KMS-11 (cell line): ENCODE measurements at regions not wholly inside any gene's neighbourhood (a gene's known extent, or its start where the extent isn't known, plus 50 kb on each side); places are given as distances from the start of the nearest gene placed in this dataset.

Experiments
- H2AFZ ChIP-seq: fragments of 200-600 bp; sonication (generic); 2 replicates; pipeline ENCODE4 v1.6.1; 2016; ENCODE audit warnings: antibody characterized with exemption, mixed run types, low read depth
- H3K27ac ChIP-seq: fragments of 200-600 bp; sonication (generic); 2 replicates; pipeline ENCODE4 v1.6.1; 2016; ENCODE audit warnings: mild to moderate bottlenecking, mixed run types
- H3K27me3 ChIP-seq: fragments of 200-600 bp; sonication (generic); 2 replicates; pipeline ENCODE4 v1.6.1; 2017; ENCODE audit warnings: mild to moderate bottlenecking, low read depth, mixed run types, moderate library complexity; ENCODE audit not compliant: insufficient read depth
- H3K36me3 ChIP-seq: fragments of 200-600 bp; sonication (generic); 2 replicates; pipeline ENCODE4 v1.6.1; 2017; ENCODE audit warnings: mild to moderate bottlenecking, mixed run types; ENCODE audit not compliant: insufficient read depth
- H3K4me1 ChIP-seq: fragments of 200-600 bp; sonication (generic); 2 replicates; pipeline ENCODE4 v1.6.1; 2016; ENCODE audit warnings: mild to moderate bottlenecking, low read depth, mixed run types; ENCODE audit not compliant: poor library complexity, severe bottlenecking
- H3K4me2 ChIP-seq: fragments of 200-600 bp; sonication (generic); 2 replicates; pipeline ENCODE4 v1.7.0; 2016; ENCODE audit warnings: mild to moderate bottlenecking, mixed run types
- H3K4me3 ChIP-seq: fragments of 200-600 bp; sonication (generic); IDR thresholded peaks from 2 replicates; pipeline ENCODE4 v1.6.1; 2017; ENCODE audit warnings: low read depth, low read length, mixed read lengths; ENCODE audit not compliant: insufficient read depth
- H3K79me2 ChIP-seq: fragments of 200-600 bp; sonication (generic); 2 replicates; pipeline ENCODE4 v1.6.1; 2016; ENCODE audit warnings: low read depth, mixed run types; ENCODE audit not compliant: insufficient read depth
- H3K9ac ChIP-seq: fragments of 200-600 bp; sonication (generic); 2 replicates; pipeline ENCODE4 v1.6.1; 2016; ENCODE audit warnings: mild to moderate bottlenecking, mixed run types
- H4K20me1 ChIP-seq: fragments of 200-600 bp; sonication (generic); 2 replicates; pipeline ENCODE4 v1.6.1; 2016; ENCODE audit warnings: mild to moderate bottlenecking, mixed run types; ENCODE audit not compliant: insufficient read depth
- TF ChIP-seq, protein P1 (sequence below): fragments of 200-600 bp; sonication (generic); conservative IDR thresholded peaks from 2 replicates; pipeline ENCODE4 v1.6.1; 2017; ENCODE audit warnings: low read depth, mild to moderate bottlenecking, antibody characterized with exemption, low read length, moderate library complexity, mixed read lengths

DNA sequence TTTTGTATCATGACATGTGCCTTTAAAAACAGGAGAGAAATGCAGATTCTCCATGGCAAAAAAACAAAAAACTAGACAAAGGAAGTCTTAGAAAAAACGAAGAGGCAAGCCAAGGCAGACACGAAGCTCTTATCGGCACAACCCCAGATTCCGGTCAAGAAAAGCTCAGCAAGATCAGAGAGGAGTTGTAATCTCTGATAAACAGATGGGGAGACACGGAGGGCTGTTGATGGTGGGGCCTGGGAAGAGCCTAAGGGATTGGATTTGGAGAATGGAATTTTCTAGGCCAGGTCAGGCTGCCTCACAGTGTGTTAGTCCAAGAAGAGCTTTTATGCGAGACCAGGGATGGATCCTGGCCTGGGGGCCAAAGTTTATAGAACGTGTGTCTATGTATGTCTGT is 96.2 kb upstream of the AKT3 start:
- Histone ChIP-seq H3K4me1 (no peaks in the 10 kb centered on the region), H3K4me3 (no peak overlapping the region), H2AFZ (no peak overlapping the region), H4K20me1 (no peaks in the 10 kb centered on the region), H3K27me3 (no peaks in the 10 kb centered on the region), H3K79me2 (no peaks in the 10 kb centered on the region), H3K4me2 (no peak overlapping the region), H3K36me3 (no peaks in the 10 kb centered on the region), H3K27ac (no peak overlapping the region), H3K9ac (no peak overlapping the region)
- TF ChIP-seq, protein P1, sequence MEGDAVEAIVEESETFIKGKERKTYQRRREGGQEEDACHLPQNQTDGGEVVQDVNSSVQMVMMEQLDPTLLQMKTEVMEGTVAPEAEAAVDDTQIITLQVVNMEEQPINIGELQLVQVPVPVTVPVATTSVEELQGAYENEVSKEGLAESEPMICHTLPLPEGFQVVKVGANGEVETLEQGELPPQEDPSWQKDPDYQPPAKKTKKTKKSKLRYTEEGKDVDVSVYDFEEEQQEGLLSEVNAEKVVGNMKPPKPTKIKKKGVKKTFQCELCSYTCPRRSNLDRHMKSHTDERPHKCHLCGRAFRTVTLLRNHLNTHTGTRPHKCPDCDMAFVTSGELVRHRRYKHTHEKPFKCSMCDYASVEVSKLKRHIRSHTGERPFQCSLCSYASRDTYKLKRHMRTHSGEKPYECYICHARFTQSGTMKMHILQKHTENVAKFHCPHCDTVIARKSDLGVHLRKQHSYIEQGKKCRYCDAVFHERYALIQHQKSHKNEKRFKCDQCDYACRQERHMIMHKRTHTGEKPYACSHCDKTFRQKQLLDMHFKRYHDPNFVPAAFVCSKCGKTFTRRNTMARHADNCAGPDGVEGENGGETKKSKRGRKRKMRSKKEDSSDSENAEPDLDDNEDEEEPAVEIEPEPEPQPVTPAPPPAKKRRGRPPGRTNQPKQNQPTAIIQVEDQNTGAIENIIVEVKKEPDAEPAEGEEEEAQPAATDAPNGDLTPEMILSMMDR = no peak

DNA sequence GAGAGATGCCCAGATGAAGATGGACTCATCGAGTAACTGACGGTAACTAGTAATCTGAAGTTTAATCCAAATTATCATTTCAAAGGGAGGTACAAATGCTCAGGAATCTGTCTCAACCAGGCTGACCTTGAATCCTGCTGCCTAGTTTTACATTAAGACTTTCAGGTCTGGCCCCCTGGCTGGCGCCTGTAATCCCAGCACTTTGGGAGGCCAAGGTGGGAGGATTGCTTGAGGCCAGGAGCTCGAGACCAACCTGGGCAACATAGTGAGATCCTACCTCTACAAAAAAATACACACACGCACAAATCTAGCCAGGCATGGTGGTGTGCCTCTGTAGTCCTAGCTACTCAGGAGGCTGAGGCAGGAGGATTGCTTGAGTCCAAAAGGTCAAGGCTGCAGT is 95.7 kb upstream of the AKT3 start:
- Histone ChIP-seq H3K9ac (no peak overlapping the region), H3K4me3 (no peak overlapping the region), H3K27me3 (no peaks in the 10 kb centered on the region), H3K4me2 (no peak overlapping the region), H4K20me1 (no peaks in the 10 kb centered on the region), H3K79me2 (no peaks in the 10 kb centered on the region), H3K4me1 (no peaks in the 10 kb centered on the region), H2AFZ (no peak overlapping the region), H3K27ac (no peak overlapping the region), H3K36me3 (no peaks in the 10 kb centered on the region)
- TF ChIP-seq, protein P1 = no peak

DNA sequence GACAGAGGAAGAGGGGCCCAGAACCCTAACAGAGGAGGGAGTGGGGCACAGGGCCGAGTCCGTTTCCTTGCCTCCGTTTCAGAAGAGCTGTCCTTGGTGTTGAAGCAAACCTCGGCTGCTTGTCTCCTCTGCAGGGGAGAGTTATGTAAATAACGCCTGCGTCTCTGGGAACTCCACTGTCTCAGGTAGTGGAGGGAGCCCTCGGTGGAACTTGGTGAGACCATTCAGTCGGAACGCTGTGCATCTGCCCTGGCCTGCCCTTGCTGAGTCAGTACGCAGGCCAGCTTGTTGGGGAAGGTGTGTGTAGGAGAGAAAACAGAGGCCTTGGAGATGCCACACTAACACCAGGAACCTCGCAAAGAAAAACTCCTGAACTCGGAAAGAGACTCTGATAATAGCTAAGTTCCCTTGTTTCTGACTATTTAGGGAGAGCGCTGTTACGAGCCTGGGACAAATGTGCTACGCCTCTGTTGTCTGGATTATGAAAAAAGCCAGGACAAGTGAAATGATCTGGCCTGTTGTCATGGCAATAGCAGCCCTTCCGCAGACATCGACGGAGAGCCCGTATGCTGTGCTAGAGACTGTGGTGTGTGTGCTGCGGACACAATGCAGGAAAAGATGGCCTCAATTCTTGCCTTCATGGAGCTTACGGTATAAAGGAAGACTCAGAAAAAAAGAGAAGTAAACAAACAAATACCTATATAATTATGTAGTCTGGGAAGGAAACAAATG is 94.6 kb upstream of the AKT3 start:
- Histone ChIP-seq H3K4me1 (no peaks in the 10 kb centered on the region), H3K9ac (no peak overlapping the region), H3K27ac (no peak overlapping the region), H3K36me3 (no peaks in the 10 kb centered on the region), H3K4me2 (no peak overlapping the region), H2AFZ (no peak overlapping the region), H4K20me1 (no peaks in the 10 kb centered on the region), H3K4me3 (no peak overlapping the region), H3K79me2 (no peaks in the 10 kb centered on the region), H3K27me3 (no peaks in the 10 kb centered on the region)
- TF ChIP-seq, protein P1 = no peak

DNA sequence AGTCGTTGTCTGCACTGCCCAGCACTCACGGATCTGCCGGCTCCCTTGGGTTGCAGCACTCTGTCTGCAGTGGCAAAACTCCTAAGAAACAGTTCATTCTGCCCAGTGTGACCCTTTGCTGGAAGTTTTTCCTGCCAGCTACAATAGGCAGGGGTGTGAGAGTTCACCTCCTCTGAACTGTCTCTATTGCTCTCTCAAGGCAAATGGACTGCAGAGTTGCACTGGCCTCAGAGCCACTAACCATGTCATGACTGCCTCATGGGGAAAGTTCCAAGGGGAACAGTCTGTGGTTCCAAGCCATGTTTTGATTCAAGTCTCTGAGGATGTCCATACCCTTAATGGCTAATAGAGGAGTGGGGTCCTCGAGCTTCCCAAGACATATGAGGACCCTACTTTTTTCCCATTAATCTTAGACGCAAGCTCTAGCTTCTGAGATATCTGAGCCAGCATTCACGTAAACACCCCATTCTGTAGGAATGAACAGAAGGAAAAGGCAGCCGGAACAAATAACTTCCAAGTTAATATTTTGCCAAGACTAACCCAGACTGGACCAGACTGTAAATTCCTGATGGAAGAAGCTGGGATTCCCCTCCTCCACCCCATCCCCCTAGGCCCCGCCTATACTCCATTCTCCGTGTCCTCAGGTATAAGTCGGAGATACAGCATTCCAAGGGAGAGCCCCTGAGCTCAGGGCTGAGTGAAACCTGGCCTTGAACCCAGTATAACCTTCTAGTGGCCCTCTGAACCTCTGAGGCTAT is 93.8 kb upstream of the AKT3 start:
- H3K4me1 ChIP-seq = no peaks in the 10 kb centered on the region
- H3K4me2 ChIP-seq = no peak overlapping the region
- TF ChIP-seq, protein P1 = no peak
- no peak overlapping the region for H3K4me3 ChIP-seq
- H2AFZ ChIP-seq = no peak overlapping the region
- H3K79me2 ChIP-seq = no peaks in the 10 kb centered on the region
- H3K9ac ChIP-seq = no peak overlapping the region
- H3K27ac ChIP-seq = no peak overlapping the region
- no peaks in the 10 kb centered on the region for H3K27me3 ChIP-seq
- no peaks in the 10 kb centered on the region for H4K20me1 ChIP-seq
- H3K36me3 ChIP-seq = no peaks in the 10 kb centered on the region
